H1 (cell line): ENCODE measurements at regions not wholly inside any gene's neighbourhood (a gene's known extent, or its start where the extent isn't known, plus 50 kb on each side); places are given as distances from the start of the nearest gene placed in this dataset.

ENCODE experiments used
- CTCF ChIA-PET: fragments of 300-600 bp; sonication (Branson Sonifier 250); formaldehyde crosslinking; loops from one replicate; lab custom pipeline; 2021; ENCODE audit not compliant: partially characterized antibody; lab: Charles Lee
- POLR2A ChIA-PET: fragments of 300-600 bp; sonication (Branson Sonifier 250); formaldehyde crosslinking; loops from one replicate; lab custom pipeline; 2021; ENCODE audit warnings: inconsistent platforms; ENCODE audit not compliant: partially characterized antibody; lab: Charles Lee
- DNase-seq, 2 experiments: peaks; one replicate each; pipeline versions ENCODE4 v3.0.0 to v3.0.0-alpha.2; 2010 to 2022; ENCODE audit warnings: low spot score in 2 of 2, low read depth in 1 of 2, mixed read lengths in 1 of 2
- FAIRE-seq: peaks from 2 replicates; lab custom pipeline; 2011; peaks lifted over from hg19 to GRCh38; lab: Jason Lieb, UNC
- H2AFZ ChIP-seq: 2 replicates; pipeline ENCODE4 v1.8.1; 2012; ENCODE audit warnings: low read length, inconsistent platforms
- H2AK5ac ChIP-seq: 2 replicates; pipeline ENCODE4 v1.6.1; 2013; ENCODE audit warnings: low read depth, low read length
- H2BK120ac ChIP-seq: replicated peaks from 2 replicates; pipeline ENCODE3; 2013; ENCODE audit warnings: low read depth, low read length, inconsistent platforms
- H2BK12ac ChIP-seq: 2 replicates; pipeline ENCODE4 v1.6.1; 2013; ENCODE audit warnings: low read depth, low read length
- H2BK15ac ChIP-seq: 2 replicates; pipeline ENCODE4 v1.6.1; 2013; ENCODE audit warnings: low read length
- H2BK20ac ChIP-seq: 2 replicates; pipeline ENCODE4 v1.6.1; 2013; ENCODE audit warnings: low read length
- H2BK5ac ChIP-seq: 2 replicates; pipeline ENCODE4 v1.6.1; 2013; ENCODE audit warnings: low read depth, low read length
- H3K14ac ChIP-seq: 2 replicates; pipeline ENCODE4 v1.6.1; 2013; ENCODE audit warnings: inconsistent platforms; ENCODE audit not compliant: insufficient read length
- H3K18ac ChIP-seq: 2 replicates; pipeline ENCODE4 v1.6.1; 2013; ENCODE audit warnings: low read length; ENCODE audit errors: extremely low read depth
- H3K23ac ChIP-seq: 2 replicates; pipeline ENCODE4 v1.6.1; 2013; ENCODE audit warnings: inconsistent platforms; ENCODE audit not compliant: insufficient read length
- H3K23me2 ChIP-seq: 2 replicates; pipeline ENCODE4 v1.6.1; 2013; ENCODE audit warnings: low read depth, low read length
- H3K27ac ChIP-seq: 2 replicates; pipeline ENCODE4 v1.6.1; 2011; ENCODE audit warnings: low read depth, low read length, inconsistent platforms
- H3K27me3 ChIP-seq, 4 experiments: replicated peaks in 1 of 4; 1 replicate in 1 of 4; 2 replicates in 3 of 4; pipeline versions ENCODE4 v1.6.1 to v1.8.1; 2011 to 2013; ENCODE audit warnings: low read length in 3 of 4, mild to moderate bottlenecking in 3 of 4, inconsistent platforms in 2 of 4, mixed read lengths in 2 of 4, moderate library complexity in 1 of 4; ENCODE audit not compliant: control insufficient read depth in 3 of 4, insufficient read depth in 3 of 4; ENCODE audit errors: extremely low read depth in 1 of 4
- H3K36me3 ChIP-seq, 4 experiments: 2 replicates each; pipeline versions ENCODE4 v1.6.1 to v1.8.1; 2011 to 2013; ENCODE audit warnings: mild to moderate bottlenecking in 4 of 4, low read length in 3 of 4, moderate library complexity in 2 of 4, control low read depth in 1 of 4, inconsistent platforms in 1 of 4; ENCODE audit not compliant: insufficient read depth in 4 of 4, control insufficient read depth in 2 of 4
- H3K4ac ChIP-seq: replicated peaks from 2 replicates; pipeline ENCODE3; 2013; ENCODE audit warnings: low read length, low read depth, mixed read lengths, inconsistent platforms; ENCODE audit not compliant: insufficient read length
- H3K4me1 ChIP-seq, 4 experiments: replicated peaks in 1 of 4; 1 replicate in 1 of 4; 2 replicates in 3 of 4; pipeline versions ENCODE4 v1.6.1 to v1.8.1; 2011 to 2013; ENCODE audit warnings: low read length in 3 of 4, inconsistent platforms in 2 of 4, mixed read lengths in 1 of 4; ENCODE audit not compliant: insufficient read depth in 4 of 4, control insufficient read depth in 3 of 4
- H3K4me2 ChIP-seq, 2 experiments: 2 replicates each; pipeline versions ENCODE4 v1.6.1 to v1.8.1; 2011 to 2013; ENCODE audit warnings: low read depth in 2 of 2, low read length in 2 of 2, control low read depth in 1 of 2, inconsistent platforms in 1 of 2, mild to moderate bottlenecking in 1 of 2; ENCODE audit not compliant: insufficient read depth in 1 of 2
- H3K4me3 ChIP-seq, 4 experiments: fragments of 200-600, 300-600 bp in 1 of 4; sonication (generic), shearing (Covaris generic), sonication (Bioruptor Twin) in 1 of 4; 2 replicates each; pipeline versions ENCODE4 v1.5.1 to v1.8.1; 2011 to 2016; ENCODE audit warnings: low read length in 4 of 4, low read depth in 3 of 4, control low read depth in 2 of 4, inconsistent platforms in 2 of 4, mild to moderate bottlenecking in 2 of 4, mixed read lengths in 1 of 4, moderate library complexity in 1 of 4; ENCODE audit not compliant: insufficient read depth in 2 of 4; ENCODE audit errors: extremely low read depth in 1 of 4
- H3K56ac ChIP-seq: replicated peaks from 2 replicates; pipeline ENCODE3; 2013; ENCODE audit warnings: low read depth, mild to moderate bottlenecking, mixed read lengths, low read length, inconsistent platforms; ENCODE audit not compliant: insufficient read length
- H3K79me1 ChIP-seq: 2 replicates; pipeline ENCODE4 v1.6.1; 2013; ENCODE audit warnings: low read depth, low read length, control low read depth
- H3K79me2 ChIP-seq, 2 experiments: 2 replicates each; pipeline versions ENCODE4 v1.6.1 to v1.8.1; 2012 to 2013; ENCODE audit warnings: low read length in 2 of 2, mild to moderate bottlenecking in 2 of 2, inconsistent platforms in 1 of 2; ENCODE audit not compliant: insufficient read depth in 2 of 2, control insufficient read depth in 1 of 2
- H3K9ac ChIP-seq, 4 experiments: replicated peaks in 1 of 4; 1 replicate in 1 of 4; 2 replicates in 3 of 4; pipeline versions ENCODE4 v1.6.1 to v1.8.1; 2011 to 2013; ENCODE audit warnings: low read depth in 3 of 4, low read length in 3 of 4, control low read depth in 2 of 4, mild to moderate bottlenecking in 2 of 4, moderate library complexity in 2 of 4, inconsistent platforms in 1 of 4; ENCODE audit errors: extremely low read depth in 1 of 4
- H3K9me3 ChIP-seq, 2 experiments: 2 replicates each; pipeline versions ENCODE4 v1.6.1 to v1.8.1; 2012 to 2013; ENCODE audit warnings: mild to moderate bottlenecking in 2 of 2, moderate library complexity in 2 of 2, control low read depth in 1 of 2, inconsistent platforms in 1 of 2, low read depth in 1 of 2, low read length in 1 of 2, mixed read lengths in 1 of 2; ENCODE audit not compliant: insufficient read depth in 2 of 2
- H4K20me1 ChIP-seq, 2 experiments: replicated peaks in 1 of 2; 2 replicates each; pipeline versions ENCODE3 to v1.8.1; 2011 to 2013; ENCODE audit warnings: inconsistent platforms in 2 of 2, low read length in 2 of 2, mild to moderate bottlenecking in 1 of 2; ENCODE audit not compliant: insufficient read depth in 2 of 2, control insufficient read depth in 1 of 2
- H4K5ac ChIP-seq: 2 replicates; pipeline ENCODE4 v1.6.1; 2013; ENCODE audit warnings: low read length, low read depth, mixed read lengths, inconsistent platforms; ENCODE audit not compliant: insufficient read length
- H4K8ac ChIP-seq: 2 replicates; pipeline ENCODE4 v1.8.0; 2013; ENCODE audit warnings: mild to moderate bottlenecking, moderate library complexity, low read length, inconsistent platforms; ENCODE audit not compliant: insufficient read depth; ENCODE audit errors: extremely low read depth
- H4K91ac ChIP-seq: replicated peaks from 2 replicates; pipeline ENCODE3; 2013; ENCODE audit warnings: low read length, mixed read lengths, inconsistent platforms; ENCODE audit not compliant: insufficient read length
- ASH2L ChIP-seq: fragments of 200-600, 300-600 bp; sonication (generic); IDR thresholded peaks from one replicate; pipeline ENCODE4 v1.7.1; 2017; ENCODE audit warnings: low read length
- ATF2 ChIP-seq: IDR thresholded peaks from 2 replicates; pipeline ENCODE4 v1.6.1; 2012; ENCODE audit warnings: low read length, inconsistent platforms
- CBX5 ChIP-seq: fragments of 300-800, 300-1000 bp; sonication (generic); IDR thresholded peaks from 2 replicates; pipeline ENCODE4 v1.7.1; 2016; ENCODE audit warnings: antibody characterized with exemption, low read length, low read depth
- E2F6 ChIP-seq: IDR thresholded peaks from 2 replicates; pipeline ENCODE4 v1.6.1; 2012; ENCODE audit warnings: inconsistent platforms
- EGR1 ChIP-seq: IDR thresholded peaks from 2 replicates; pipeline ENCODE4 v1.6.1; 2011; ENCODE audit warnings: low read depth, low read length, borderline replicate concordance
- GTF2F1 ChIP-seq: IDR thresholded peaks from 2 replicates; pipeline ENCODE4 v1.6.1; 2012; ENCODE audit warnings: low read depth, low read length, improper control_type of control experiment, borderline replicate concordance
- NANOG ChIP-seq: IDR thresholded peaks from 2 replicates; pipeline ENCODE4 v1.6.1; 2011; ENCODE audit warnings: low read length, low read depth, mild to moderate bottlenecking, inconsistent platforms; ENCODE audit not compliant: insufficient read depth, poor library complexity, severe bottlenecking
- PHF8 ChIP-seq: fragments of 200-600 bp; sonication (generic); conservative IDR thresholded peaks from 2 replicates; pipeline ENCODE4 v1.7.1; 2012; ENCODE audit warnings: low read depth, mild to moderate bottlenecking, inconsistent platforms, low read length, moderate library complexity
- RAD21 ChIP-seq, 2 experiments: IDR thresholded peaks in 1 of 2; conservative IDR thresholded peaks in 1 of 2; 2 replicates each; pipeline ENCODE4 v1.6.1; 2011; ENCODE audit warnings: low read depth in 2 of 2, low read length in 2 of 2, improper control_type of control experiment in 1 of 2, inconsistent platforms in 1 of 2, mild to moderate bottlenecking in 1 of 2, moderate library complexity in 1 of 2
- SAP30 ChIP-seq: fragments of 300-600 bp; sonication (generic); IDR thresholded peaks from 2 replicates; pipeline ENCODE4 v1.7.1; 2012; ENCODE audit warnings: low read length, moderate library complexity, mild to moderate bottlenecking, inconsistent platforms; ENCODE audit not compliant: insufficient read depth, insufficient replicate concordance
- ZNF274 ChIP-seq: IDR thresholded peaks from 2 replicates; pipeline ENCODE4 v1.7.0; 2012; ENCODE audit warnings: low read length, borderline replicate concordance; ENCODE audit errors: extremely low read depth
- WGBS, 2 experiments: shearing (Covaris generic) in 1 of 2; methylation state at CpG; one replicate each; pipeline versions ENCODE4 v1.1.6 to v1.1.7; 2013 to 2015; ENCODE audit warnings: low lambda C conversion rate in 2 of 2, mixed read lengths in 2 of 2, inconsistent platforms in 1 of 2, low coverage in 1 of 2, missing lambda C conversion rate in 1 of 2; ENCODE audit not compliant: insufficient replicate concordance in 2 of 2, insufficient coverage in 1 of 2, insufficient read length in 1 of 2; ENCODE audit errors: extremely low coverage in 1 of 2, missing lambda C conversion rate in 1 of 2; 5-methylcytosine and 5-hydroxymethylcytosine counted together

DNA sequence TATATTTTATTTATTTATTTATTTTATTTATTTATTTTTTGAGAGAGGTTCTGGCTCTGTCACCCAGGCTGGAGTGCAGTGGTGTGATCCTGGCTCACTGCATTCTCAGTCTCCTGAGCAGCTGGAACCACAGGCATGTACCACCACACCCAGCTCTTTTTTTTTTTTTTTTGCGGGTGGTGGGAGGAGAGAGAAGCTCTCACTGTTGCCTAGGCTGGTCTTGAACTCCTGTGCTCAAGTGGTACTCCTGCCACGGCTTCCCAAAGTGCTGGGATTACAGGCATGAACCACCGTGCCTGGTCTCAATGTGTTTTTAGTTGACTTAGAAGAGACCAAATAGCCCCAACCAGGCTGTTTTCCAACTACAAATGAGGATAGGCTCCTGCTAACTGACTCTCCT lies 80.7 kb downstream of the PDCL3 start:
- no peak overlapping the region for H3K4me2 ChIP-seq
- H2BK15ac ChIP-seq = no peak overlapping the region
- no peak overlapping the region for H3K18ac ChIP-seq
- no peak overlapping the region for H4K8ac ChIP-seq
- H3K27me3 ChIP-seq = no peaks in the 10 kb centered on the region
- FAIRE-seq = no peak
- no peak overlapping the region for H3K4ac ChIP-seq
- no peak overlapping the region for H2BK120ac ChIP-seq
- H2AFZ ChIP-seq = no peak overlapping the region
- DNase-seq = no peak
- no peaks in the 10 kb centered on the region for H3K23me2 ChIP-seq
- POLR2A ChIA-PET = no interaction called here
- WGBS, 2 experiments = 100% methylated on average over 2 of the region's 3 CpGs; no CpG with 5 or more reads in 1 of the 2 experiments
- H2BK5ac ChIP-seq = no peak overlapping the region
- H3K4me3 ChIP-seq = no peak overlapping the region
- H3K4me1 ChIP-seq = peaks cover 3 to 12% (median 6%) of the 10 kb centered on the region in 4 experiments
- no peak overlapping the region for H4K5ac ChIP-seq
- H4K91ac ChIP-seq = no peak overlapping the region
- no peak overlapping the region for H3K14ac ChIP-seq
- H2BK12ac ChIP-seq = no peak overlapping the region
- no peak overlapping the region for H3K56ac ChIP-seq
- no peak overlapping the region for H3K9ac ChIP-seq
- no peaks in the 10 kb centered on the region for H3K79me2 ChIP-seq
- peaks cover 0 to 4% of the 10 kb centered on the region in 2 experiments; a peak in 1 of 4 replicates for H3K9me3 ChIP-seq
- H3K79me1 ChIP-seq = no peaks in the 10 kb centered on the region
- no peak overlapping the region for H3K23ac ChIP-seq
- CTCF ChIA-PET = interaction anchor here (1.1 to 2.5 kb wide), 2 partner anchors 12 to 339 kb away, joined by 3 to 12 read pairs; no protein-coding TSS in a partner anchor
- no peak overlapping the region for H3K27ac ChIP-seq
- no peak overlapping the region for H2BK20ac ChIP-seq
- H2AK5ac ChIP-seq = no peak overlapping the region
- H3K36me3 ChIP-seq = no peaks in the 10 kb centered on the region
- no peaks in the 10 kb centered on the region for H4K20me1 ChIP-seq
- TF ChIP-seq ZNF274 (no peak), E2F6 (no peak), EGR1 (no peak), SAP30 (no peak), NANOG (no peak), CBX5 (no peak), PHF8 (no peak), ATF2 (no peak), GTF2F1 (no peak), ASH2L (no peak), RAD21 (IDR thresholded peaks at IDR 0.05 in 1 of 2, conservative IDR thresholded peaks at IDR 0.05 in 1 of 2; ENCODE audit: low read depth in 2 of 2, low read length in 2 of 2) (no peak)
